GM18499 (cell line): ENCODE measurements at regions not wholly inside any gene's neighbourhood (a gene's known extent, or its start where the extent isn't known, plus 50 kb on each side); places are given as distances from the start of the nearest gene placed in this dataset.

ENCODE experiments used
- ATAC-seq: cut with Tn5 transposase; IDR thresholded peaks from one replicate; pipeline ENCODE4 v1.9.1; 2021; ENCODE audit warnings: moderate number of reproducible peaks; ENCODE audit not compliant: insufficient read depth, unreplicated experiment

DNA sequence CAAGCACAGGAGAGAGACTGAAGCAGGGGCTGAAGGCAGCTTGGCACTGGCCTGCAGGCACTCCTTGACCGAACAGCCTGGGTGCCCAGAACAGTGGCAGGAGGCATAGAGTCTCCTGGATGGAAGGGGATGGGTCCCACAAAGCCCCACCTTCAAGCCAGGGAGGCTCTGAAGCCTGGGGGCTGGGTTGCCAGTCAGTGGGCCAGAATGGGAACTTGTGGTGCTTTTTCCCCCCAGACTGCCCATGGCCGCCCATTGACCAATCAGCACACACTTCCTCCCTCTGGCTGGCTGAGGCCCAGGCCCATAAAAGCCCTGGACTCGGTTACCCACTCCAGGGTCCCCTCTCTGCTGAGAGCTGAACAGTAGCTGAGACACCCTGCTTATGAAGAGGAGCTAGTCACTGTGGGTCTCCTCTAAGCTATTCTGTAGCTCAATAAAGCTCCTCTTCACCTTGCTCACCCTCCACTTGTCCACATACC lies 109.6 kb downstream of the ELAPOR2 start:
- no peak for ATAC-seq

GRCh38 chr7:86949052-86949778 lies 110.2 kb downstream of the ELAPOR2 start:
- peak; percentile 99 for ATAC-seq

DNA sequence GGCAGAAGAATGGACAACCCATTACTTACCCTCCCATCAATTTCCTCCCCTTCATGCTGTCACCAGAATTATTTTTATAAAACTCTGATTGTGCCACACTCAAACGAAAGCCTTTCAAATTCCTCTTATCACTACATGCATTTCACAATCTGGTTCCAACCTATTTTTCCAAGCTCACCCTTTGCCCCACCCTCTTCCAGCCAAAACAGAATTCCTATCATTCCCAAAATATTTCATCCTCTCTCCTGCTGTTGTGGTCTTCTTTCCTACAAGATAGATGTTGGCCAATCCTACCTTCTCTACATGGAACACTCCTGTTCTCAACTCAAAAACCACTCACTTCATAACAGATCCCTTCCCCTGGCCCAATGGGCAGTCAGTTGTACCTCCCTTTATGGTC lies 111.5 kb downstream of the ELAPOR2 start:
- ATAC-seq = no peak

DNA sequence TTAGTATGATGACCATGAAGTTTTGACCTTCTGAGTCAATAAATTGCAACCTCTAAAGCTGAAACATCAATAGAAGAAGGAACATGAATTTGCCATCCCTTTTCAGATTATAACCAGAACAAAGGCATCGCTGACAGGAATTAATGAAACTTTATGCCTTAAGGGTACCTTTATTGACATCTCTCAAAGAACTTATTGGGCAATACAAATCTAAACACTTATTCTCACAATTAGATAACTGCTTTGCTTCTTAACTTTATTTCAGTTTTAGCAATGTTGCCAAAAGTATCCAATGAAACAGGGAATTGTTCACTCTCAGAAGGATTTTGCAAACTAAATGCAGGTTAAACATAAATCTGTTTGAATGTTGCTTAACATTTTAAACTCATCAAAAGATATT lies 116.0 kb downstream of the ELAPOR2 start:
- ATAC-seq = no peak

GRCh38 chr7:86942995-86943394 lies 116.5 kb downstream of the ELAPOR2 start:
- no peak for ATAC-seq

- ATAC-seq = no peak
These were observed 117.4 kb downstream of the ELAPOR2 start for GRCh38 chr7:86942081-86942480.

DNA sequence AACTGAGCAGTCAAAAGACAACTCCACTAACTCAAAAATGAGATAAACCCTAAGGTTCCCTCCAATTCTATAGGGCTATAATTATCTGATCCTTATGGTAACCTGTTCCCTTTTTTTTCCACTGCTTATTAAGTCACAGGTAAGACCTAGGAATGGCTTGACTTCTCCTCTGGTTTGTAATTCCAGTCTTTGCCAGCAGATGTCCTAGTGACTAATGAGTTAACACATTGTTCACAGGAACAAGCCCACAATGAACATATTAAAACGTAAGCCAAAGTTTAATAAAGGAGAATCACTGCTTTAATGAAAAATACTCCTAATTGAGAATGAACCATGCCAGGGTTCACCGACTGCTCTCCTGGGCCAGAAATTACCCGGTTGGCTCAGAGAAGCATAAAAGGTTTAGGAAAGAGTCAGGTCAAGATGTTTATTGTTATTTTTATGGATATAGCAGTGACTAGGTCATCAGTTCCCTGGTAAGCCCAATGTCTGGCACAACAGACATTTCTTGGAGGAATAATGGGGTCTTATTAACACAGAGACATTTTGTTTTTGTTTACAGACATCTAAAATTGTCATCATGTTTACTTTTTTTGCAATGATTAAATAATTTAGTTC lies 120.1 kb downstream of the ELAPOR2 start:
- ATAC-seq = no peak

- no peak for ATAC-seq
These were observed 122.0 kb downstream of the ELAPOR2 start for GRCh38 chr7:86937363-86937878.

- no peak for ATAC-seq
These were observed 126.1 kb downstream of the ELAPOR2 start for GRCh38 chr7:86933295-86933845.

DNA sequence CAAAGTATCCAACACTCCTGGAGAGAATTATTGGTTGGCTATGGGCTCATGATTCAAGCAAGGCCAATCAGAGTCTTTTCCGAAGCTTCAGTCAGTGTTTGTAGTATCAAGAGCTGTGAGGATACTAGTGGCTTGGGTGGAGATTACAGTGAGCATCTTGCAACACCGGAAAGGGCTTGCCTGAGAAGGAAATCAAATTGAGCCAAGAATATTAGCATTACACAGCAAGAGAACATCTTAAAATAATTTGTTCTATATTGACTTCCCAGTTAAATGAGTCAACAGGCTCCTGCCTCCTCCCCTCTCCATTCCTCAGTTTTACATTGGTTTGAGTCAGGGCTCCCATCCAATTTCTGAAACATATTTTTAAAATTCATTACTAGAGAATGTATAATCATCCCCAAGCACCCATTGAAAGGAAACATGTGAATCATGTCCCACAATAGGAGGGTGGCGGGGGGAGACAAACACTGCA lies 127.4 kb downstream of the ELAPOR2 start:
- ATAC-seq = no peak

- no peak for ATAC-seq
These were observed 128.0 kb downstream of the ELAPOR2 start for GRCh38 chr7:86931439-86931838.

DNA sequence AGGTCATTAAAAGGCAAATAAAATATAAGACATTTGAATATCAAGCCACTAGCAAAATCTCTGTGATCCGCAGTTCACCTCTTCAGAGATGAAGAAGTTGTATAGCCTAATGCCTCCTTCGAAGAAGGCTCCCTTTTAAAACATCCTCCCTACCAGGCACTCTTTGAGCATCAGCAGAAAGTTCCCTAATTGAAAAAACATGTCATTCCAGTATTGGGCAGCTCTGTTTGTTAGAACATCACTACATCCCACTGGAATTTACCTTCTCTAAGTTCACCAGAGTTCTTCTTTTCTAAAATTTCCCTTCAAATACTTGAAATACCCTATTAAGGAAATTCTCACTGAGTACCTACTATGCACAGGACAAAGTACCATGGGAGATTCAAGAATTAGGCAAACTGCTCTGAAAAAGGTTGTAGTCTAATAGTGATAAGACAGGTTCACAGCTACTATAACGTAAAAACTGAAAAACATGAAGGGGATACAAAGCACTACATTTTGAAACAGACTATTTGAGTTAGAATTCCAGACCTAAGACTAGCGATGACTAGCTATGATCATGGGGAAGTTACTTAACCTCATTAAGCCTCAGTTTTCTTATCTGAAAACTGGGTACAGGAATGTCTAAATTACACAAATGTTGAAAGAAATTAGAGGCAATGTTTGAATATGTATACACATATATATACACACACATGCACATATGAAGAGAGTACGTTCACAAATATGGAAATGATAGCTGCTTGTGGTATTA lies 128.7 kb downstream of the ELAPOR2 start:
- no peak for ATAC-seq

GRCh38 chr7:86929293-86930109 lies 130.0 kb downstream of the ELAPOR2 start:
- ATAC-seq = no peak

- no peak for ATAC-seq
These were observed 131.1 kb downstream of the ELAPOR2 start for GRCh38 chr7:86928308-86928707.

GRCh38 chr7:86926732-86927131 lies 132.7 kb downstream of the ELAPOR2 start:
- peak; percentile 60 for ATAC-seq

- ATAC-seq = no peak
These were observed 134.2 kb downstream of the ELAPOR2 start for GRCh38 chr7:86925221-86925620.

GRCh38 chr7:86923527-86923926 lies 135.9 kb downstream of the ELAPOR2 start:
- ATAC-seq = no peak

DNA sequence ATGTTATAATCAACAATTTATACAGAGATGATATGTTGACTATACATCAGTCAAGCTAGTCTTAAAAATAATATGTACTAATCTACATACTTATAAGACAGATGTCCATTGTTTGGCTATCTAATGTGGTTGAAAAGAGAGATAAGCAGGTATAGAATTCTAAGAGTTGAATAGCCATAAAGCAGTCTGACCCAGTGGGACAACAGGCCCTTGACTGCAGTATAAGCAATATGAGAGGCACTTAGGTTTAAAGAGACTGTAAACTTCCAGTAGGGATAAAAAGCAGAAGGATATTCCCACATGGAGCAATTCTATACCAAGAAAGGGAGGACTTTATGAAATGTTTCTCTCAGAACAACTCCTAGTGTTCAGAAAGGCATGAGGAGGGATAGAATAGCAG lies 139.3 kb downstream of the ELAPOR2 start:
- ATAC-seq = no peak

DNA sequence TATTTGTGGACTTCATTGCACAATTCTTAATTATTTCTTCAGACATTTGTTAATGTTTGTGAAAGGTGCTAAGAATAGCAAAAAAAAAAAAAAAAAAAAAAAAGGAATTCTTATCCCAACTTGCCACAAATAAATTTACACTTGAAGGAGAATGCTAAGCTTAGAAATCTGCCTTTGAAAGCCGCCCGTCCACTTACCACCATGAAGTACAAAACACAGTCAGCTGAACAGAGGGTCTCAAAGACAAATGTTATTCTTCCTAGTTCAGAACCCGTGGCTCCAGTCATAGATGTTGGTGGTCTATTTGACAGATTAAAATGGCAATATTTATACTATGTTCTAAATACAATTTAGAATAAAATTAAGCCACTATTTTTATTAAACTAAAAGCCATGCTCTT lies 141.2 kb downstream of the ELAPOR2 start:
- ATAC-seq = no peak
